Gastroesophageal sphincter (tissue), 4 donors: ENCODE measurements at regions not wholly inside any gene's neighbourhood (a gene's known extent, or its start where the extent isn't known, plus 50 kb on each side); places are given as distances from the start of the nearest gene placed in this dataset.

ENCODE experiments used
- ATAC-seq: fragments of 150-250 bp; one replicate; pipeline ENCODE4 v1.9.1; 2016; ENCODE audit warnings: mild to moderate bottlenecking, moderate library complexity
- H3K27ac ChIP-seq, 4 donors: fragments of 200-600 bp; sonication (generic) in 3 of 4; 1 replicate in 3 of 4; 2 replicates in 1 of 4; pipeline ENCODE4 v1.5.1; 2016 to 2019
- H3K27me3 ChIP-seq: fragments of 200-600 bp; sonication (generic); one replicate; pipeline ENCODE4 v1.5.1; 2019
- H3K36me3 ChIP-seq, 2 donors: fragments of 200-600 bp; sonication (generic); one replicate each; pipeline ENCODE4 v1.5.1; 2019; ENCODE audit warnings: control low read depth in 1 of 2
- H3K4me1 ChIP-seq, 3 donors: fragments of 200-600 bp; sonication (generic); 1 replicate in 2 of 3; 2 replicates in 1 of 3; pipeline ENCODE4 v1.5.1; 2016 to 2019; ENCODE audit warnings: control low read depth in 2 of 3
- H3K4me3 ChIP-seq, 2 donors: fragments of 200-600 bp; sonication (generic); one replicate each; pipeline ENCODE4 v1.5.1; 2019; ENCODE audit warnings: mild to moderate bottlenecking in 1 of 2, moderate library complexity in 1 of 2
- H3K9me3 ChIP-seq, 3 donors: fragments of 200-600 bp; sonication (generic); one replicate each; pipeline ENCODE4 v1.5.1; 2017 to 2019; ENCODE audit warnings: control low read depth in 2 of 3
- CTCF ChIP-seq, 4 experiments: fragments of 200-600 bp in 2 of 4; fragments of 450-650 bp in 2 of 4; sonication (generic) in 1 of 4; IDR thresholded peaks; one replicate each; pipeline ENCODE4 v1.5.1; 2017 to 2019; ENCODE audit warnings: antibody characterized with exemption in 4 of 4, mild to moderate bottlenecking in 2 of 4, moderate library complexity in 2 of 4
- EP300 ChIP-seq: sonication (generic); formaldehyde crosslinking; IDR thresholded peaks from one replicate; pipeline ENCODE4 v1.6.1; 2017; ENCODE audit warnings: antibody characterized with exemption, mild to moderate bottlenecking
- POLR2A ChIP-seq, 2 donors: fragments of 450-650 bp; IDR thresholded peaks; one replicate each; pipeline ENCODE4 v1.6.1; 2017; ENCODE audit warnings: antibody characterized with exemption in 2 of 2, mild to moderate bottlenecking in 2 of 2, moderate library complexity in 1 of 2
- POLR2AphosphoS5 ChIP-seq: sonication (generic); formaldehyde crosslinking; IDR thresholded peaks from one replicate; pipeline ENCODE4 v1.6.1; 2017; ENCODE audit warnings: antibody characterized with exemption
- WGBS, 2 donors: methylation state at CpG; one replicate each; pipeline ENCODE4 v1.1.5; 2018; ENCODE audit warnings: low coverage in 1 of 2; 5-methylcytosine and 5-hydroxymethylcytosine counted together

DNA sequence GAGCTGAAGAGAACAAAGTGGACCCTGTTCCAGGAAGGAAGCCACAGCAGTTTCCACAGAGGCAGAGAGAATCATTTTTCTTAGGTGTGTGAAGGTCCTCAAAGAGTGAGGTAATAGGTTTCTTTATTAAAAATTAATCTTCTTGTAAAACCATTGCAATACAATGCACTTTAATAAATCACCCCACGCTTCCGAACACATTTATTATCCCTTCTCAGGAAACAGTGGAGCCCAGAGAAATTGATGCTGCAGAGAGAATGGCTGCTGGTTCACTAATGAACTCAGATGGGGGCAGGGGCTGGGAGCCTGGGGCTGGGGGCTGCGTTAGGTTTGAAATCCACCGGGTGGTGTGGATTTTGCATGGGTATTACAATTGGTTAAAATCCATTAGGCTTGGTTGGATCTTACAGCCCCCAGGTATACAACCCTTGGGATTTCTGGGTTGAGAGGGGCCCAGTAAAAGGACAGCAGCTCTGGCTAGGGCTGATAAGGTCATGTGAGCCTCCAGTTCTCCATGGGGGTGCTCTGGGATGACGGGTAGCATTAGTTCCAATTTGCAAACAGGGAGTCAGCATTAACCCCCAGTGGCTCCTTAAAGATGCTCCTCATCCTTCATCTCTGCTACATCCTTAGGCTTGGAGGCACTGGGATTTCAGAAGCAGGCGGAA, 718.1 kb upstream of the EEF2KMT start:
- Histone ChIP-seq H3K27me3 (no peaks in the 10 kb centered on the region), H3K27ac (no peak overlapping the region), H3K36me3 (no peaks in the 10 kb centered on the region), H3K9me3 (peaks cover 0 to under 1% (median 0%) of the 10 kb centered on the region in 3 donors), H3K4me3 (no peak overlapping the region), H3K4me1 (no peaks in the 10 kb centered on the region)
- WGBS, 2 donors, result 62 to 63% methylated on average over 5 of the region's 6 CpGs
- TF ChIP-seq CTCF (IDR thresholded peaks at IDR 0.05) (no peak), POLR2AphosphoS5 (no peak), EP300 (no peak), POLR2A (IDR thresholded peaks at IDR 0.05) (no peak)
- ATAC-seq, result no peak

- no peaks in the 10 kb centered on the region for H3K36me3 ChIP-seq
- TF ChIP-seq CTCF (IDR thresholded peaks at IDR 0.05), result no peak
- TF ChIP-seq POLR2AphosphoS5, result no peak
- no peak for TF ChIP-seq POLR2A (IDR thresholded peaks at IDR 0.05)
- TF ChIP-seq EP300, result no peak
- H3K9me3 ChIP-seq, result peaks cover 0 to 20% (median 0%) of the 10 kb centered on the region in 3 donors
- H3K27ac ChIP-seq, result no peak overlapping the region
- no peaks in the 10 kb centered on the region for H3K27me3 ChIP-seq
- no peak for ATAC-seq
- H3K4me1 ChIP-seq, result no peaks in the 10 kb centered on the region
- no peak overlapping the region for H3K4me3 ChIP-seq
- 92 to 94% methylated on average over 8 of the region's 8 CpGs for WGBS, 2 donors
Measured at GRCh38 chr16:5801396-5801795, 703.8 kb upstream of the EEF2KMT start.

- Histone ChIP-seq H3K27ac (no peak overlapping the region), H3K4me1 (no peaks in the 10 kb centered on the region), H3K36me3 (no peaks in the 10 kb centered on the region), H3K9me3 (peaks cover 0 to 7% (median 0%) of the 10 kb centered on the region in 3 donors), H3K4me3 (no peak overlapping the region), H3K27me3 (no peaks in the 10 kb centered on the region)
- no peak for ATAC-seq
- TF ChIP-seq EP300 (no peak), POLR2AphosphoS5 (no peak), CTCF (IDR thresholded peaks at IDR 0.05) (no peak), POLR2A (IDR thresholded peaks at IDR 0.05) (no peak)
- 37 to 83% methylated on average over 1 to 3 of the region's 5 CpGs for WGBS, 2 donors
Measured at GRCh38 chr16:5793556-5793955, 696.0 kb upstream of the EEF2KMT start.

DNA sequence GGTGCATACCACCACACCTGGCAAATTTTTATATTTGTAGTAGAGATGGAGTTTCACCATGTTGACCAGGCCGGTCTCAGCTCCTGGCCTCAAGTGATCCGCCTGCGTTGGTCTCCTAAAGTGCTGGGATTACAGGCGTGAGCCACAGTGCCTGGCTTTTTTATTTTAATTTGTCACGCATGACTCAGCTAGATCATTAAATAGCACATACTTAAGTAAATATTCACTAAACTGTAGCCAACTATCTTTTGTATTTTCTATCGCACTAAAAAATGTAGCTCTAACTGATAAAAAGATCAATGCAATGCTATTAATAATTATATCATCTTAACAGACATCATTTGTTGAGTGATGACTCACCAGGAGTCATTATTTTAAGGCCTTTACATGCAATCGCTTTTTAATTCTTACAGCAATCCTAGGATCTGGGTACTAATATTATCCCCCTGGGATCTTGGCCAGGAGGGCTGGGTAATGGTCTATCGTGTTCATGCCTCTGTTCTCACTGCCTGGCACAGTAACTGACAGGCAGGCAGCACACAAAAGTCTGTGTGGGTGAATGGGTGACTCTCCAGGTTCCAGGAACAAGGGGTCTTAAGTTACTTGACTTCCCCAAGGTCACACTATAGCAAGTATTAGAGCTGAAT, 693.5 kb upstream of the EEF2KMT start:
- WGBS, 2 donors, result 74 to 76% methylated on average over 7 of the region's 8 CpGs
- no peaks in the 10 kb centered on the region for H3K36me3 ChIP-seq
- peaks cover 0 to 7% (median 0%) of the 10 kb centered on the region in 3 donors for H3K9me3 ChIP-seq
- H3K4me3 ChIP-seq, result no peak overlapping the region
- no peak overlapping the region for H3K27ac ChIP-seq
- no peaks in the 10 kb centered on the region for H3K4me1 ChIP-seq
- ATAC-seq, result no peak
- H3K27me3 ChIP-seq, result no peaks in the 10 kb centered on the region
- TF ChIP-seq POLR2A (IDR thresholded peaks at IDR 0.05) (no peak), EP300 (no peak), CTCF (IDR thresholded peaks at IDR 0.05) (no peak), POLR2AphosphoS5 (no peak)

GRCh38 chr16:5790512-5790911, 692.9 kb upstream of the EEF2KMT start:
- WGBS, 2 donors, result 51 to 54% methylated on average over 4 of the region's 4 CpGs
- Histone ChIP-seq H3K27ac (no peak overlapping the region), H3K27me3 (no peaks in the 10 kb centered on the region), H3K4me1 (no peaks in the 10 kb centered on the region), H3K36me3 (no peaks in the 10 kb centered on the region), H3K4me3 (no peak overlapping the region), H3K9me3 (peaks cover 0 to 7% (median 0%) of the 10 kb centered on the region in 3 donors)
- TF ChIP-seq CTCF (IDR thresholded peaks at IDR 0.05) (no peak), POLR2A (IDR thresholded peaks at IDR 0.05) (no peak), POLR2AphosphoS5 (no peak), EP300 (no peak)
- ATAC-seq, result no peak
